ENCODE measurements at regions not wholly inside any gene's neighbourhood (a gene's known extent, or its start where the extent isn't known, plus 50 kb on each side); places are given as distances from the start of the nearest gene placed in this dataset.

- Histone ChIP-seq H3K4me1 (no peaks in the 10 kb centered on the region), H3K4me3 (no peak overlapping the region), H3K36me3 (no peaks in the 10 kb centered on the region), H3K27ac (no peak overlapping the region), H3K27me3 (peaks cover 0 to 26% (median 13%) of the 10 kb centered on the region in 7 donors), H3K9me3 (peaks cover 0 to 7% (median 0%) of the 10 kb centered on the region in 11 donors)
- intact Hi-C loops (cut with DNase I) = no loop called here
- ATAC-seq = no peak
- WGBS, 2 donors = 81 to 90% methylated on average over 4 of the region's 4 CpGs
- no peak for TF ChIP-seq CTCF (IDR thresholded peaks at IDR 0.05)
- no peak for DNase-seq
Measured at GRCh38 chr20:61047515-61047914, 204.5 kb upstream of the CDH4 start.

- DNase-seq = no peak
- Histone ChIP-seq H3K9me3 (peaks cover 0 to 7% (median 0%) of the 10 kb centered on the region in 11 donors), H3K27ac (no peak overlapping the region), H3K4me1 (no peaks in the 10 kb centered on the region), H3K36me3 (no peaks in the 10 kb centered on the region), H3K27me3 (peaks cover 0 to 24% (median 13%) of the 10 kb centered on the region in 7 donors), H3K4me3 (no peak overlapping the region)
- 75 to 76% methylated on average over 2 of the region's 2 CpGs for WGBS, 2 donors
- ATAC-seq = no peak
- intact Hi-C loops (cut with DNase I) = no loop called here
- no peak for TF ChIP-seq CTCF (IDR thresholded peaks at IDR 0.05)
Measured at GRCh38 chr20:61048302-61048701, 203.8 kb upstream of the CDH4 start.

- Histone ChIP-seq H3K36me3 (no peaks in the 10 kb centered on the region), H3K4me3 (no peak overlapping the region), H3K27me3 (peaks cover 0 to 26% (median 7%) of the 10 kb centered on the region in 7 donors), H3K9me3 (peaks cover 0 to 7% (median 0%) of the 10 kb centered on the region in 11 donors), H3K4me1 (no peaks in the 10 kb centered on the region), H3K27ac (no peak overlapping the region)
- no peak for ATAC-seq
- whole genome bisulfite sequencing, 2 donors = 81 to 87% methylated on average over 9 of the region's 9 CpGs
- DNase-seq = no peak
- TF ChIP-seq CTCF (IDR thresholded peaks at IDR 0.05) = no peak
- intact Hi-C loops (cut with DNase I) = no loop called here
Measured at GRCh38 chr20:61049684-61050083, 202.4 kb upstream of the CDH4 start.

GRCh38 chr20:61050336-61050890, 201.6 kb upstream of the CDH4 start:
- Histone ChIP-seq H3K9me3 (peaks cover 0 to 7% (median 0%) of the 10 kb centered on the region in 11 donors), H3K27me3 (peaks cover 0 to 26% (median 7%) of the 10 kb centered on the region in 7 donors), H3K36me3 (no peaks in the 10 kb centered on the region), H3K27ac (no peak overlapping the region), H3K4me3 (no peak overlapping the region), H3K4me1 (no peaks in the 10 kb centered on the region)
- no peak for ATAC-seq
- no peak for TF ChIP-seq CTCF (IDR thresholded peaks at IDR 0.05)
- no peak for DNase-seq
- intact Hi-C loops (cut with DNase I) = no loop called here
- 72 to 73% methylated on average over 8 of the region's 8 CpGs for WGBS, 2 donors

Measured in heart right ventricle (tissue), 16 donors.